ENCODE measurements at regions not wholly inside any gene's neighbourhood (a gene's known extent, or its start where the extent isn't known, plus 50 kb on each side); places are given as distances from the start of the nearest gene placed in this dataset.

DNA sequence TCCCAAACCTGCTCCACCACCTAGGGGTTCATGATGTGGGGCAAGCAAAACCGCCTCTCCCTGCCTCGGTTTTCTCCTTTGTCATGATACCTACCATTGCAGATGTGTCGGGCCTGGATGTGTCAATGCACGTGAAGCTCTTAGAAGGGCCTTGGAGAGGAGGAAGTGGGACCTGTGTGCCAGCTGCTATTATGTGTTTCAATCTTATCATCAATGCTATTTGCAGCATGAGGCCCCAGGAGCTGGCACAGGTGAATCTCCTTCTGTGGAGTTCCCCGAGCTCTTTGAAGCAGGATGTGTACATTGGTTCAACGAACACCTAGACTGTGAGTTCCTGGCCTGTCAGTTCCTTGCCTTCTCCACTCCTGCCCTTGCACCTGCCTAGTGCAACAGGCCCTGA is 331.6 kb downstream of the CTTN start:
- H3K4me3 ChIP-seq: no peak overlapping the region
- no peaks in the 10 kb centered on the region for H3K27me3 ChIP-seq (ENCODE audit: insufficient read depth)
- H3K4me2 ChIP-seq: no peak overlapping the region
- no peaks in the 10 kb centered on the region for H3F3A ChIP-seq (replicated peaks; ENCODE audit: low read depth)
- no peaks in the 10 kb centered on the region for H3K9me2 ChIP-seq (ENCODE audit: insufficient read depth)
- H3K4me1 ChIP-seq (ENCODE audit: insufficient read depth): 0 out of 2 replicates have a peak, but pooled peaks cover 5% of the 10 kb centered on the region
- no peak for ATAC-seq
- Mint-ChIP-seq H3K4me3 (no peak overlapping the region), H3K27me3 (ENCODE audit: insufficient read depth, low read depth, poor library complexity) (peaks cover 24% of the 10 kb centered on the region), H3K27ac (no peak overlapping the region), H3K36me3 (ENCODE audit: low read depth) (peaks cover 4% of the 10 kb centered on the region; the same call in 1 of the 3 replicates), H3K9me3 (no peaks in the 10 kb centered on the region; the same call in 1 of the 3 replicates), H3K4me1 (peaks cover 18% of the 10 kb centered on the region)
- TF ChIP-seq STAT1 (IDR thresholded peaks at IDR 0.05; ENCODE audit: unreplicated experiment) (no peak), EZH2phosphoT487 (IDR thresholded peaks at IDR 0.05; ENCODE audit: unreplicated experiment) (no peak), CREB1 (CRISPR knock-in tag; IDR thresholded peaks at IDR 0.05; ENCODE audit: low read depth) (no peak), JUNB (IDR thresholded peaks at IDR 0.05; ENCODE audit: unreplicated experiment) (no peak), ZNF462 (CRISPR knock-in tag; IDR thresholded peaks at IDR 0.05) (no peak), ZNF114 (CRISPR knock-in tag; IDR thresholded peaks at IDR 0.05) (no peak), EZH2 (IDR thresholded peaks at IDR 0.05; ENCODE audit: low read depth, unreplicated experiment) (no peak), REST (IDR thresholded peaks at IDR 0.05; ENCODE audit: unreplicated experiment) (no peak), NANOG (IDR thresholded peaks at IDR 0.05; ENCODE audit: borderline replicate concordance) (no peak), ZNF331 (CRISPR knock-in tag; IDR thresholded peaks at IDR 0.05; ENCODE audit: low read depth) (no peak), POLR2AphosphoS5 (IDR thresholded peaks at IDR 0.05; ENCODE audit: low read depth) (no peak)
- TF ChIP-seq, protein P1, sequence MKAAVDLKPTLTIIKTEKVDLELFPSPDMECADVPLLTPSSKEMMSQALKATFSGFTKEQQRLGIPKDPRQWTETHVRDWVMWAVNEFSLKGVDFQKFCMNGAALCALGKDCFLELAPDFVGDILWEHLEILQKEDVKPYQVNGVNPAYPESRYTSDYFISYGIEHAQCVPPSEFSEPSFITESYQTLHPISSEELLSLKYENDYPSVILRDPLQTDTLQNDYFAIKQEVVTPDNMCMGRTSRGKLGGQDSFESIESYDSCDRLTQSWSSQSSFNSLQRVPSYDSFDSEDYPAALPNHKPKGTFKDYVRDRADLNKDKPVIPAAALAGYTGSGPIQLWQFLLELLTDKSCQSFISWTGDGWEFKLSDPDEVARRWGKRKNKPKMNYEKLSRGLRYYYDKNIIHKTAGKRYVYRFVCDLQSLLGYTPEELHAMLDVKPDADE (IDR thresholded peaks at IDR 0.05): no peak
- TF ChIP-seq, protein P2, sequence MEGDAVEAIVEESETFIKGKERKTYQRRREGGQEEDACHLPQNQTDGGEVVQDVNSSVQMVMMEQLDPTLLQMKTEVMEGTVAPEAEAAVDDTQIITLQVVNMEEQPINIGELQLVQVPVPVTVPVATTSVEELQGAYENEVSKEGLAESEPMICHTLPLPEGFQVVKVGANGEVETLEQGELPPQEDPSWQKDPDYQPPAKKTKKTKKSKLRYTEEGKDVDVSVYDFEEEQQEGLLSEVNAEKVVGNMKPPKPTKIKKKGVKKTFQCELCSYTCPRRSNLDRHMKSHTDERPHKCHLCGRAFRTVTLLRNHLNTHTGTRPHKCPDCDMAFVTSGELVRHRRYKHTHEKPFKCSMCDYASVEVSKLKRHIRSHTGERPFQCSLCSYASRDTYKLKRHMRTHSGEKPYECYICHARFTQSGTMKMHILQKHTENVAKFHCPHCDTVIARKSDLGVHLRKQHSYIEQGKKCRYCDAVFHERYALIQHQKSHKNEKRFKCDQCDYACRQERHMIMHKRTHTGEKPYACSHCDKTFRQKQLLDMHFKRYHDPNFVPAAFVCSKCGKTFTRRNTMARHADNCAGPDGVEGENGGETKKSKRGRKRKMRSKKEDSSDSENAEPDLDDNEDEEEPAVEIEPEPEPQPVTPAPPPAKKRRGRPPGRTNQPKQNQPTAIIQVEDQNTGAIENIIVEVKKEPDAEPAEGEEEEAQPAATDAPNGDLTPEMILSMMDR (conservative IDR thresholded peaks at IDR 0.05; ENCODE audit: low read depth in 2 of 2): no peak
- H3K79me2 ChIP-seq (replicated peaks; ENCODE audit: insufficient read depth): no peaks in the 10 kb centered on the region
- H3K27ac ChIP-seq (ENCODE audit: low read depth): no peak overlapping the region
- no peaks in the 10 kb centered on the region; the same call in 1 of the 2 replicates for H4K20me1 ChIP-seq (replicated peaks; ENCODE audit: insufficient read depth)
- H3K36me3 ChIP-seq (ENCODE audit: insufficient read depth): no peaks in the 10 kb centered on the region
- DNase-seq (ENCODE audit: low spot score): no peak
- H2AFZ ChIP-seq: no peak overlapping the region

Measured in GM23338 (cell line).